IMR-90 (cell line): ENCODE measurements at regions not wholly inside any gene's neighbourhood (a gene's known extent, or its start where the extent isn't known, plus 50 kb on each side); places are given as distances from the start of the nearest gene placed in this dataset.

ENCODE experiments used
- MXI1 ChIP-seq: IDR thresholded peaks from 2 replicates; pipeline ENCODE4 v1.6.1; 2012; ENCODE audit warnings: low read depth, mild to moderate bottlenecking, low read length, moderate library complexity, borderline replicate concordance
- POLR2A ChIP-seq: IDR thresholded peaks from 2 replicates; pipeline ENCODE4 v1.6.1; 2012; ENCODE audit warnings: mild to moderate bottlenecking, low read depth, low read length
- TF ChIP-seq, protein P1 (sequence below): conservative IDR thresholded peaks from 2 replicates; pipeline ENCODE4 v1.5.1; 2012; ENCODE audit warnings: mild to moderate bottlenecking, low read depth, low read length, improper control_type of control experiment

DNA sequence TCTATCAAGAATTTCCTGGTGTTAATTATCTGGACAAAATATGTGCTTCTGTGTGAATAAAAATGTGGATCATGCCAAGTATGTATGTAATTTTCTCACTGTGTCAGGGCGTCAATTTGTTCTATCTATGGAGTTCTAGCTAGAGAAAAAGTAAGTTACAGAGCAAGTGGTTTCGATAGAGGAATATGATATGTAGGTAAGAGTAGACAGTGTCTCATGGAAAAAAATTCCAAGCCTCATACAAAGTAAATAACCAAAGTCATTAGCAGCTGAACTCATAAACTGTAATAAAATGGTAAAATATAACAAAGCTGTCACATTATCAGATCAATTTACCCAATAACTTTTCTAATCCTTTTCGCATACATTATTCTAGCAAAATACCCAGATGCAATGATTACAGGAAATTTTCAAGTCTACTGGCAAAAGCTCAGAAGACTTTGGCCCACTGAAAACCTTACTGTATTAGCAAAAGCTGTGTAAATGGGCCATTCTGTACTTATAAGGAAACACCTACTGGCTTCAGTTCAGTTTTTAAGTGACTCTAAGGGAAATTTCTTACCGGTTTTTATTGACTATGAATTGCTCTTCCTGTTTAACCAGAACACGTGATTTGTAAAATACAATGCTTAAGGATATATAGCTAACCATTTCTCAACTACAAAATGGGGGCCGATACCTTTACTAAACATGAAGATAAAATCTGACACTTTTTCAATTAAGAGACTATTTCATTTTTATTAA, 121.0 kb upstream of the ARSJ start:
- TF ChIP-seq, protein P1, sequence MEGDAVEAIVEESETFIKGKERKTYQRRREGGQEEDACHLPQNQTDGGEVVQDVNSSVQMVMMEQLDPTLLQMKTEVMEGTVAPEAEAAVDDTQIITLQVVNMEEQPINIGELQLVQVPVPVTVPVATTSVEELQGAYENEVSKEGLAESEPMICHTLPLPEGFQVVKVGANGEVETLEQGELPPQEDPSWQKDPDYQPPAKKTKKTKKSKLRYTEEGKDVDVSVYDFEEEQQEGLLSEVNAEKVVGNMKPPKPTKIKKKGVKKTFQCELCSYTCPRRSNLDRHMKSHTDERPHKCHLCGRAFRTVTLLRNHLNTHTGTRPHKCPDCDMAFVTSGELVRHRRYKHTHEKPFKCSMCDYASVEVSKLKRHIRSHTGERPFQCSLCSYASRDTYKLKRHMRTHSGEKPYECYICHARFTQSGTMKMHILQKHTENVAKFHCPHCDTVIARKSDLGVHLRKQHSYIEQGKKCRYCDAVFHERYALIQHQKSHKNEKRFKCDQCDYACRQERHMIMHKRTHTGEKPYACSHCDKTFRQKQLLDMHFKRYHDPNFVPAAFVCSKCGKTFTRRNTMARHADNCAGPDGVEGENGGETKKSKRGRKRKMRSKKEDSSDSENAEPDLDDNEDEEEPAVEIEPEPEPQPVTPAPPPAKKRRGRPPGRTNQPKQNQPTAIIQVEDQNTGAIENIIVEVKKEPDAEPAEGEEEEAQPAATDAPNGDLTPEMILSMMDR, result no peak
- TF ChIP-seq POLR2A (no peak), MXI1 (no peak)
